GM19452 (cell line): ENCODE measurements at regions not wholly inside any gene's neighbourhood (a gene's known extent, or its start where the extent isn't known, plus 50 kb on each side); places are given as distances from the start of the nearest gene placed in this dataset.
"Not testable (repeated sequence)": the region's sequence is repeated elsewhere in the genome, so short reads cannot be mapped to it uniquely, and the experiment has no call there.

Experiments used
- ATAC-seq: cut with Tn5 transposase; IDR thresholded peaks from one replicate; pipeline ENCODE4 v1.9.1; 2021; ENCODE audit not compliant: unreplicated experiment

GRCh38 chr1:186775881-186776560 is 52.7 kb upstream of the PLA2G4A start:
- no peak for ATAC-seq

GRCh38 chr1:186775036-186775435 is 53.7 kb upstream of the PLA2G4A start:
- ATAC-seq: no peak

- peak; percentile 52 for ATAC-seq
Observed at GRCh38 chr1:186772228-186772627, 56.5 kb upstream of the PLA2G4A start.

- ATAC-seq: no peak
Observed at GRCh38 chr1:186770421-186770820, 58.3 kb upstream of the PLA2G4A start.

GRCh38 chr1:186768906-186769305 is 59.8 kb upstream of the PLA2G4A start:
- ATAC-seq: peak; percentile 63

GRCh38 chr1:186765446-186765845 is 63.3 kb upstream of the PLA2G4A start:
- ATAC-seq: no peak

- ATAC-seq: peak; percentile 44
Observed at GRCh38 chr1:186763107-186763506, 65.6 kb upstream of the PLA2G4A start.

GRCh38 chr1:186762653-186763052 is 66.1 kb upstream of the PLA2G4A start:
- no peak for ATAC-seq

- no peak for ATAC-seq
Observed at GRCh38 chr1:186761358-186761757, 67.4 kb upstream of the PLA2G4A start.

- no peak for ATAC-seq
Observed at GRCh38 chr1:186760446-186760845, 68.3 kb upstream of the PLA2G4A start.

GRCh38 chr1:186758896-186759606 is 69.7 kb upstream of the PLA2G4A start:
- not testable (repeated sequence) for ATAC-seq

- no peak for ATAC-seq
Observed at GRCh38 chr1:186757851-186758250, 70.9 kb upstream of the PLA2G4A start.

GRCh38 chr1:186754542-186755145 is 74.1 kb upstream of the PLA2G4A start:
- ATAC-seq: no peak

- no peak for ATAC-seq
Observed at GRCh38 chr1:186753241-186753640, 73.0 kb upstream of the PTGS2 start.

- no peak for ATAC-seq
Observed at GRCh38 chr1:186750257-186750656, 70.0 kb upstream of the PTGS2 start.

- no peak for ATAC-seq
Observed at GRCh38 chr1:186749820-186750219, 69.6 kb upstream of the PTGS2 start.

- ATAC-seq: no peak
Observed at GRCh38 chr1:186747661-186748060, 67.4 kb upstream of the PTGS2 start.

- ATAC-seq: no peak
Observed at GRCh38 chr1:186745531-186746146, 65.4 kb upstream of the PTGS2 start.

- no peak for ATAC-seq
Observed at GRCh38 chr1:186741640-186742039, 61.4 kb upstream of the PTGS2 start.

- no peak for ATAC-seq
Observed at GRCh38 chr1:186740324-186740723, 60.1 kb upstream of the PTGS2 start.

- ATAC-seq: no peak
Observed at GRCh38 chr1:186739515-186739914, 59.3 kb upstream of the PTGS2 start.

- ATAC-seq: peak; percentile 62
Observed at GRCh38 chr1:186738926-186739325, 58.7 kb upstream of the PTGS2 start.
